HCT116 (cell line): ENCODE measurements at regions not wholly inside any gene's neighbourhood (a gene's known extent, or its start where the extent isn't known, plus 50 kb on each side); places are given as distances from the start of the nearest gene placed in this dataset.

ENCODE experiments used
- CBX3 ChIP-seq: IDR thresholded peaks from 2 replicates; pipeline ENCODE4 v1.6.1; 2012; ENCODE audit warnings: low read depth
- EGR1 ChIP-seq: IDR thresholded peaks from 2 replicates; pipeline ENCODE4 v1.6.1; 2012; ENCODE audit warnings: low read depth
- EZH2 ChIP-seq: fragments of 200-600 bp; sonication (generic); IDR thresholded peaks from 2 replicates; pipeline ENCODE4 v1.6.1; 2017; ENCODE audit warnings: antibody characterized with exemption, mixed run types
- JUND ChIP-seq: IDR thresholded peaks from 2 replicates; pipeline ENCODE4 v1.6.1; 2012
- POLR2A ChIP-seq: IDR thresholded peaks from 2 replicates; pipeline ENCODE4 v1.7.0; 2011; ENCODE audit warnings: borderline replicate concordance; ENCODE audit not compliant: insufficient read depth, insufficient read length; ENCODE audit errors: extremely low read depth
- SP1 ChIP-seq: IDR thresholded peaks from 2 replicates; pipeline ENCODE4 v1.6.1; 2012; ENCODE audit warnings: low read depth
- TCF7L2 ChIP-seq: IDR thresholded peaks from 2 replicates; pipeline ENCODE4 v1.7.0; 2011; ENCODE audit warnings: borderline replicate concordance, inconsistent platforms; ENCODE audit not compliant: insufficient read depth, insufficient read length; ENCODE audit errors: extremely low read depth
- ZFX ChIP-seq: fragments of 450-650 bp; IDR thresholded peaks from 2 replicates; pipeline ENCODE4 v1.6.1; 2017
- TF ChIP-seq, protein P1 (sequence below), 3 experiments: fragments of 200-600 bp in 1 of 3; sonication (generic) in 1 of 3; IDR thresholded peaks in 2 of 3; conservative IDR thresholded peaks in 1 of 3; 2 replicates each; pipeline ENCODE4 v1.5.1; 2012 to 2017; ENCODE audit warnings: low read depth in 2 of 3, low read length in 2 of 3, antibody characterized with exemption in 1 of 3, borderline replicate concordance in 1 of 3, control low read depth in 1 of 3, mild to moderate bottlenecking in 1 of 3, mixed read lengths in 1 of 3, mixed run types in 1 of 3, moderate library complexity in 1 of 3; ENCODE audit not compliant: insufficient read depth in 1 of 3

DNA sequence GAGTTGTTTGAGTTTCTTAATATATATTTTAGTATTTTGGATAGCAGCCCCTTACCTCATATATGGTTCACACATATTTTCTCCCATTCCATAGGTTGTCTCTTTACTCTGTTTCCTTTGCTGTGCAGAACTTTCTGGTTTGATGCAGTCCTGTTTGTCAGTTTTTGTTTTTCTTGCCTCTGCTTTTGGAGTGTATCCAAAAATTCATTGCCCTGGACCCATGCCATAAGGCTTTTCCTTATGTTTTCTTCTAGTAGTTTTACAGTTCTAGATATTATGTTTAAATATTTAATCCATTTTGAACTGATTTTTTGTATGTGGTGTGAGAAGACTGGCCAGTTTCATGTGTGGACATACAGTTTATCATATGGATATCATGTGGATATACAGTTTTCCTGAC, 58.5 kb upstream of the NUDT6 start:
- no peak for TF ChIP-seq EZH2
- TF ChIP-seq, protein P1, sequence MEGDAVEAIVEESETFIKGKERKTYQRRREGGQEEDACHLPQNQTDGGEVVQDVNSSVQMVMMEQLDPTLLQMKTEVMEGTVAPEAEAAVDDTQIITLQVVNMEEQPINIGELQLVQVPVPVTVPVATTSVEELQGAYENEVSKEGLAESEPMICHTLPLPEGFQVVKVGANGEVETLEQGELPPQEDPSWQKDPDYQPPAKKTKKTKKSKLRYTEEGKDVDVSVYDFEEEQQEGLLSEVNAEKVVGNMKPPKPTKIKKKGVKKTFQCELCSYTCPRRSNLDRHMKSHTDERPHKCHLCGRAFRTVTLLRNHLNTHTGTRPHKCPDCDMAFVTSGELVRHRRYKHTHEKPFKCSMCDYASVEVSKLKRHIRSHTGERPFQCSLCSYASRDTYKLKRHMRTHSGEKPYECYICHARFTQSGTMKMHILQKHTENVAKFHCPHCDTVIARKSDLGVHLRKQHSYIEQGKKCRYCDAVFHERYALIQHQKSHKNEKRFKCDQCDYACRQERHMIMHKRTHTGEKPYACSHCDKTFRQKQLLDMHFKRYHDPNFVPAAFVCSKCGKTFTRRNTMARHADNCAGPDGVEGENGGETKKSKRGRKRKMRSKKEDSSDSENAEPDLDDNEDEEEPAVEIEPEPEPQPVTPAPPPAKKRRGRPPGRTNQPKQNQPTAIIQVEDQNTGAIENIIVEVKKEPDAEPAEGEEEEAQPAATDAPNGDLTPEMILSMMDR (IDR thresholded peaks at IDR 0.05 in 2 of 3, conservative IDR thresholded peaks at IDR 0.05 in 1 of 3; ENCODE audit: borderline replicate concordance in 1 of 3, insufficient read depth in 1 of 3, low read depth in 2 of 3, low read length in 2 of 3): no peak
- TF ChIP-seq TCF7L2: no peak
- no peak for TF ChIP-seq JUND
- no peak for TF ChIP-seq ZFX
- no peak for TF ChIP-seq SP1
- TF ChIP-seq CBX3: no peak
- no peak for TF ChIP-seq EGR1
- TF ChIP-seq POLR2A: no peak
